GM18499 (cell line): ENCODE measurements at regions not wholly inside any gene's neighbourhood (a gene's known extent, or its start where the extent isn't known, plus 50 kb on each side); places are given as distances from the start of the nearest gene placed in this dataset.
"Not testable (repeated sequence)": the region's sequence is repeated elsewhere in the genome, so short reads cannot be mapped to it uniquely, and the experiment has no call there.

Experiments used
- ATAC-seq: cut with Tn5 transposase; IDR thresholded peaks from one replicate; pipeline ENCODE4 v1.9.1; 2021; ENCODE audit warnings: moderate number of reproducible peaks; ENCODE audit not compliant: insufficient read depth, unreplicated experiment

GRCh38 chr7:9625953-9626352 is 1192.5 kb downstream of the NXPH1 start:
- no peak for ATAC-seq

GRCh38 chr7:9645756-9646155 is 1212.3 kb downstream of the NXPH1 start:
- no peak for ATAC-seq

- no peak for ATAC-seq
Observed at GRCh38 chr7:9657257-9657656, 1223.8 kb downstream of the NXPH1 start.

GRCh38 chr7:9671979-9672917 is 1238.8 kb downstream of the NXPH1 start:
- no peak for ATAC-seq

- no peak for ATAC-seq
Observed at GRCh38 chr7:9680713-9681112, 1247.3 kb downstream of the NXPH1 start.

- no peak for ATAC-seq
Observed at GRCh38 chr7:9681284-9681683, 1247.9 kb downstream of the NXPH1 start.

GRCh38 chr7:9691286-9691685 is 1257.9 kb downstream of the NXPH1 start:
- no peak for ATAC-seq

- no peak for ATAC-seq
Observed at GRCh38 chr7:9698375-9698774, 1265.0 kb downstream of the NXPH1 start.

GRCh38 chr7:9709216-9709615 is 1264.5 kb upstream of the PHF14 start:
- no peak for ATAC-seq

GRCh38 chr7:9711259-9711918 is 1262.3 kb upstream of the PHF14 start:
- ATAC-seq, result no peak

GRCh38 chr7:9718071-9718661 is 1255.5 kb upstream of the PHF14 start:
- ATAC-seq, result no peak

GRCh38 chr7:9719303-9719702 is 1254.4 kb upstream of the PHF14 start:
- ATAC-seq, result no peak

GRCh38 chr7:9719721-9720120 is 1254.0 kb upstream of the PHF14 start:
- ATAC-seq, result no peak

GRCh38 chr7:9725940-9726663 is 1247.6 kb upstream of the PHF14 start:
- ATAC-seq, result not testable (repeated sequence)

- not testable (repeated sequence) for ATAC-seq
Observed at GRCh38 chr7:9726811-9727210, 1246.9 kb upstream of the PHF14 start.

- not testable (repeated sequence) for ATAC-seq
Observed at GRCh38 chr7:9727467-9727869, 1246.2 kb upstream of the PHF14 start.

- ATAC-seq, result not testable (repeated sequence)
Observed at GRCh38 chr7:9728014-9728657, 1245.5 kb upstream of the PHF14 start.

GRCh38 chr7:9752033-9752432 is 1221.6 kb upstream of the PHF14 start:
- no peak for ATAC-seq

- no peak for ATAC-seq
Observed at GRCh38 chr7:9761224-9761623, 1212.4 kb upstream of the PHF14 start.

- ATAC-seq, result no peak
Observed at GRCh38 chr7:9776900-9777299, 1196.8 kb upstream of the PHF14 start.
